HFF-Myc (cell line): ENCODE measurements at regions not wholly inside any gene's neighbourhood (a gene's known extent, or its start where the extent isn't known, plus 50 kb on each side); places are given as distances from the start of the nearest gene placed in this dataset.

Source experiments
- DNase-seq: peaks from one replicate; pipeline ENCODE4 v3.0.0-alpha.2; 2011; ENCODE audit warnings: low read depth; ENCODE audit errors: extremely low read depth
- H3K4me3 ChIP-seq: replicated peaks from 2 replicates; pipeline ENCODE4 v1.5.1; 2011; ENCODE audit warnings: low read depth, mild to moderate bottlenecking, control low read depth, low read length
- TF ChIP-seq, protein P1 (sequence below): IDR thresholded peaks from 2 replicates; pipeline ENCODE4 v1.5.1; 2012; ENCODE audit warnings: mild to moderate bottlenecking, low read depth, low read length, control low read depth; ENCODE audit errors: missing control alignments

DNA sequence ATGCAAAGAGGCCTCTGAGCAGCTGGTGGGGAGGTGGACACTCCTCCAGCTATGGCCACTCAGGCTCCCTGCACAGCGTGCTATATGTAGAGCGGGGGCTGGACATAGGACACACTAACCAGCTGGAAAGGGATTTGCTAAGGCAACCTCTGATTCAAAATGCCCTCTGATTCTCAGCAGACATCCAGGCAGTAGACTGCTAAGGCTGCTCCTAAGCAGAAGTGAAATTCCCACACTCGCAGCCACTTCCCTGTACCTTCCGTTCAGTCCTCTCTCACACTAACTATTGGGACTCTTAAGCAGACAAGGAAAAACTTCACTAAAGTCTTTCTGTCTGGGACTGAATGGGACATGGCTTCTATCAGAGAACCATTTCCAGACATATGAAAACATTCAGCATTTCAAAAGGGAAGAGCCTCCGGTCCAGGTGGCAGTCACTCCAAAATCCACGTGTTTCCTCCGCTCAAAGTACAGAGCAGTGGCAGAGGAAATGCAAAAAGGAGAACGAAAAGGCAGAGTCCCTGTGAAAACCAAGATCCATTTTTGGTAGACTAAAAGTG lies 265.8 kb downstream of the TTC32 start:
- TF ChIP-seq, protein P1, sequence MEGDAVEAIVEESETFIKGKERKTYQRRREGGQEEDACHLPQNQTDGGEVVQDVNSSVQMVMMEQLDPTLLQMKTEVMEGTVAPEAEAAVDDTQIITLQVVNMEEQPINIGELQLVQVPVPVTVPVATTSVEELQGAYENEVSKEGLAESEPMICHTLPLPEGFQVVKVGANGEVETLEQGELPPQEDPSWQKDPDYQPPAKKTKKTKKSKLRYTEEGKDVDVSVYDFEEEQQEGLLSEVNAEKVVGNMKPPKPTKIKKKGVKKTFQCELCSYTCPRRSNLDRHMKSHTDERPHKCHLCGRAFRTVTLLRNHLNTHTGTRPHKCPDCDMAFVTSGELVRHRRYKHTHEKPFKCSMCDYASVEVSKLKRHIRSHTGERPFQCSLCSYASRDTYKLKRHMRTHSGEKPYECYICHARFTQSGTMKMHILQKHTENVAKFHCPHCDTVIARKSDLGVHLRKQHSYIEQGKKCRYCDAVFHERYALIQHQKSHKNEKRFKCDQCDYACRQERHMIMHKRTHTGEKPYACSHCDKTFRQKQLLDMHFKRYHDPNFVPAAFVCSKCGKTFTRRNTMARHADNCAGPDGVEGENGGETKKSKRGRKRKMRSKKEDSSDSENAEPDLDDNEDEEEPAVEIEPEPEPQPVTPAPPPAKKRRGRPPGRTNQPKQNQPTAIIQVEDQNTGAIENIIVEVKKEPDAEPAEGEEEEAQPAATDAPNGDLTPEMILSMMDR = no peak
- no peak for DNase-seq
- H3K4me3 ChIP-seq = no peak overlapping the region

DNA sequence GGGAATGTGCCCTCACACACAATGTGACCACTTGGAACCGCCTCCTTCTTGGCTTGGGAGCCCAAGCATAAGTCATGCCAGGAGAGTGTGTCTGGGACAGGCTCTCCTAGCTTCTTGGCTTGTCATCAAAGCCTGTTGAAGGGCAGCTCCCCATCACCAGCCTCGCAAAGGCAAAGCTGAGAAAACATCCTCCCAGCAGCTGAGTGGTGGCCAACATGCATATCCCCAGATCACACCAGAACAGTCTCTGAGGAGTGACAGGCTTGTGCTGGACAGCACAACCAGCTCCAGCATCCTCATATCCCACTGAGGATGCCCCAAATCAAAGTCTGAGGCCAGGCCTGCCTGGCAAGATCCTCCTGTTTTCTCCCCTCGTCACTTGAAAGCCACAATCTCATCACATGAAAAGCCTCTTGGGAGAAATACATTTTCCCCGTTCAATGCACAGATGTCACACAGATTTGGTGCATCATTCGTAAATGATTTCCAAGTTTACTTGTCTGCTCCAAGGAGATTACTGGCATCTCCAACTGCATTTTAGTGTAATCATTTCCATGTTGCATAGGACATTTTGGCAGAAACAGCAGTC lies 269.3 kb downstream of the TTC32 start:
- no peak for DNase-seq
- TF ChIP-seq, protein P1 = no peak

GRCh38 chr2:19631871-19632270 lies 269.9 kb downstream of the TTC32 start:
- DNase-seq = no peak
- no peak overlapping the region for H3K4me3 ChIP-seq
- TF ChIP-seq, protein P1 = no peak

More for the DNA sequence above, 269.3 kb downstream of the TTC32 start:
- no peak overlapping the region for H3K4me3 ChIP-seq

GRCh38 chr2:19630921-19631320 lies 270.9 kb downstream of the TTC32 start:
- no peak for DNase-seq
- H3K4me3 ChIP-seq = no peak overlapping the region
- TF ChIP-seq, protein P1 = no peak

DNA sequence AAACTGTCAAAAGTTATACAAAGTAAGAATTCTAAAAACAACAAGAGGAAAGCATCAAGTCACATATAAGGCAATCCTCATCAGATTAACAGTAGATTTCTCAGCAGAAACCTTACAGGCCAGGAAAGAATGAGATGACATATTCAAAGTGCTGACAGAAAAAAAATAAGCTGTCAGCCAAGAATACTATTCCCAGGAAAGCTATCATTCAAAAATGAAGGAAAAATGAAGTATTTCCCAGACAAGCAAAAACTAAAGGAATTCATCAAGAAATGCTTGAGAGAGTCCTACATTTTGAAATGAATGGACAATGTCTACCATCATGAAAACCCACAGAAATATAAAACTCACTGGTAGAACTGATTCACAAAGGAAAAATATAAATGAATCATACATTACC lies 268.9 kb upstream of the OSR1 start:
- no peak for DNase-seq
- TF ChIP-seq, protein P1 = no peak
- no peak overlapping the region for H3K4me3 ChIP-seq

GRCh38 chr2:19623488-19623887 lies 265.1 kb upstream of the OSR1 start:
- TF ChIP-seq, protein P1 = no peak
- DNase-seq = no peak
- H3K4me3 ChIP-seq = no peak overlapping the region
